ENCODE measurements at regions not wholly inside any gene's neighbourhood (a gene's known extent, or its start where the extent isn't known, plus 50 kb on each side); places are given as distances from the start of the nearest gene placed in this dataset.

GRCh38 chr7:53600296-53600695 is 564.9 kb downstream of the POM121L12 start:
- H3K14ac ChIP-seq (ENCODE audit: insufficient read length), result no peak overlapping the region
- CTCF ChIA-PET (ENCODE audit: partially characterized antibody), result no interaction called here
- H3K23me2 ChIP-seq (ENCODE audit: low read depth, low read length), result no peaks in the 10 kb centered on the region
- POLR2A ChIA-PET (ENCODE audit: partially characterized antibody), result no interaction called here
- no peaks in the 10 kb centered on the region for H3K79me2 ChIP-seq (ENCODE audit: control insufficient read depth in 1 of 2, insufficient read depth in 2 of 2, low read length in 2 of 2)
- H3K27me3 ChIP-seq (replicated peaks in 1 of 4; ENCODE audit: control insufficient read depth in 3 of 4, extremely low read depth in 1 of 4, insufficient read depth in 3 of 4, low read length in 3 of 4), result no peaks in the 10 kb centered on the region; a peak in 1 of 7 replicates
- no peak overlapping the region for H2BK20ac ChIP-seq (ENCODE audit: low read length)
- no peak for FAIRE-seq
- H4K5ac ChIP-seq (ENCODE audit: insufficient read length, low read depth, low read length), result no peak overlapping the region
- peak overlapping the region; percentile 43 for H2BK120ac ChIP-seq (replicated peaks; ENCODE audit: low read depth, low read length)
- no peak overlapping the region for H2BK5ac ChIP-seq (ENCODE audit: low read depth, low read length)
- H3K4ac ChIP-seq (replicated peaks; ENCODE audit: insufficient read length, low read depth, low read length), result no peak overlapping the region
- no peaks in the 10 kb centered on the region for H3K9me3 ChIP-seq (ENCODE audit: insufficient read depth in 2 of 2, low read depth in 1 of 2, low read length in 1 of 2)
- H3K79me1 ChIP-seq (ENCODE audit: low read depth, low read length), result no peaks in the 10 kb centered on the region
- 92% methylated on average over 4 of the region's 4 CpGs; no CpG with 5 or more reads in 1 of the 2 experiments for WGBS, 2 experiments (ENCODE audit: extremely low coverage in 1 of 2, insufficient coverage in 1 of 2, insufficient read length in 1 of 2, insufficient replicate concordance in 2 of 2, low coverage in 1 of 2, low lambda C conversion rate in 2 of 2, missing lambda C conversion rate in 1 of 2)
- H2BK15ac ChIP-seq (ENCODE audit: low read length), result no peak overlapping the region
- DNase-seq (ENCODE audit: low read depth in 1 of 2, low spot score in 2 of 2), result no peak
- H3K27ac ChIP-seq (ENCODE audit: low read depth, low read length), result no peak overlapping the region
- no peak overlapping the region for H4K8ac ChIP-seq (ENCODE audit: extremely low read depth, insufficient read depth, low read length)
- no peak overlapping the region for H3K9ac ChIP-seq (replicated peaks in 1 of 4; ENCODE audit: extremely low read depth in 1 of 4, low read depth in 3 of 4, low read length in 3 of 4)
- H2AK5ac ChIP-seq (ENCODE audit: low read depth, low read length), result no peak overlapping the region
- H3K56ac ChIP-seq (replicated peaks; ENCODE audit: insufficient read length, low read depth, low read length), result no peak overlapping the region
- no peak overlapping the region for H2AFZ ChIP-seq (ENCODE audit: low read length)
- H4K91ac ChIP-seq (replicated peaks; ENCODE audit: insufficient read length, low read length), result no peak overlapping the region
- peaks cover 0 to 7% (median 0%) of the 10 kb centered on the region in 4 experiments; a peak in 3 of 7 replicates for H3K4me1 ChIP-seq (replicated peaks in 1 of 4; ENCODE audit: control insufficient read depth in 3 of 4, insufficient read depth in 4 of 4, low read length in 3 of 4)
- H3K18ac ChIP-seq (ENCODE audit: extremely low read depth, low read length), result no peak overlapping the region; the same call in 1 of the 2 replicates
- H3K4me3 ChIP-seq (ENCODE audit: extremely low read depth in 1 of 4, insufficient read depth in 2 of 4, low read depth in 3 of 4, low read length in 4 of 4), result no peak overlapping the region
- H2BK12ac ChIP-seq (ENCODE audit: low read depth, low read length), result 0 out of 2 replicates have a peak overlapping the region, but pooled peaks have one; percentile 55
- no peak overlapping the region for H3K23ac ChIP-seq (ENCODE audit: insufficient read length)
- H4K20me1 ChIP-seq (replicated peaks in 1 of 2; ENCODE audit: control insufficient read depth in 1 of 2, insufficient read depth in 2 of 2, low read length in 2 of 2), result no peaks in the 10 kb centered on the region
- H3K4me2 ChIP-seq (ENCODE audit: insufficient read depth in 1 of 2, low read depth in 2 of 2, low read length in 2 of 2), result no peak overlapping the region
- H3K36me3 ChIP-seq (ENCODE audit: control insufficient read depth in 2 of 4, insufficient read depth in 4 of 4, low read length in 3 of 4), result no peaks in the 10 kb centered on the region
- TF ChIP-seq, protein P1, sequence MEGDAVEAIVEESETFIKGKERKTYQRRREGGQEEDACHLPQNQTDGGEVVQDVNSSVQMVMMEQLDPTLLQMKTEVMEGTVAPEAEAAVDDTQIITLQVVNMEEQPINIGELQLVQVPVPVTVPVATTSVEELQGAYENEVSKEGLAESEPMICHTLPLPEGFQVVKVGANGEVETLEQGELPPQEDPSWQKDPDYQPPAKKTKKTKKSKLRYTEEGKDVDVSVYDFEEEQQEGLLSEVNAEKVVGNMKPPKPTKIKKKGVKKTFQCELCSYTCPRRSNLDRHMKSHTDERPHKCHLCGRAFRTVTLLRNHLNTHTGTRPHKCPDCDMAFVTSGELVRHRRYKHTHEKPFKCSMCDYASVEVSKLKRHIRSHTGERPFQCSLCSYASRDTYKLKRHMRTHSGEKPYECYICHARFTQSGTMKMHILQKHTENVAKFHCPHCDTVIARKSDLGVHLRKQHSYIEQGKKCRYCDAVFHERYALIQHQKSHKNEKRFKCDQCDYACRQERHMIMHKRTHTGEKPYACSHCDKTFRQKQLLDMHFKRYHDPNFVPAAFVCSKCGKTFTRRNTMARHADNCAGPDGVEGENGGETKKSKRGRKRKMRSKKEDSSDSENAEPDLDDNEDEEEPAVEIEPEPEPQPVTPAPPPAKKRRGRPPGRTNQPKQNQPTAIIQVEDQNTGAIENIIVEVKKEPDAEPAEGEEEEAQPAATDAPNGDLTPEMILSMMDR (IDR thresholded peaks at IDR 0.05; ENCODE audit: control extremely low read depth in 1 of 3, insufficient read depth in 1 of 3, low read depth in 1 of 3, low read length in 3 of 3), result no peak
- TF ChIP-seq CHD2 (IDR thresholded peaks at IDR 0.05; ENCODE audit: low read length), result no peak
- no peak for TF ChIP-seq BACH1 (IDR thresholded peaks at IDR 0.05; ENCODE audit: low read length)
- no peak for TF ChIP-seq SP2 (IDR thresholded peaks at IDR 0.05; ENCODE audit: low read length)
- no peak for TF ChIP-seq CTBP2 (IDR thresholded peaks at IDR 0.05; ENCODE audit: borderline replicate concordance, insufficient read depth, insufficient read length, low read length)
- no peak for TF ChIP-seq SIN3A (conservative IDR thresholded peaks at IDR 0.05 in 1 of 2, IDR thresholded peaks at IDR 0.05 in 1 of 2; ENCODE audit: low read depth in 1 of 2, low read length in 2 of 2)
- no peak for TF ChIP-seq SAP30 (IDR thresholded peaks at IDR 0.05; ENCODE audit: insufficient read depth, insufficient replicate concordance, low read length)

Data from H1 (cell line).